WI38 (cell line): ENCODE measurements at regions not wholly inside any gene's neighbourhood (a gene's known extent, or its start where the extent isn't known, plus 50 kb on each side); places are given as distances from the start of the nearest gene placed in this dataset.

ENCODE experiments used
- H3K4me3 ChIP-seq: 2 replicates; pipeline ENCODE4 v1.5.1; 2011; ENCODE audit warnings: low read depth, mild to moderate bottlenecking, control low read depth, low read length
- CTCF ChIP-seq: IDR thresholded peaks from 2 replicates; pipeline ENCODE4 v1.5.1; 2012; ENCODE audit warnings: low read depth, mild to moderate bottlenecking, control low read depth, low read length

- TF ChIP-seq CTCF = no peak
- H3K4me3 ChIP-seq = no peak overlapping the region
Observed at GRCh38 chr2:120501591-120501990, 155.7 kb downstream of the INHBB start.

- no peak overlapping the region for H3K4me3 ChIP-seq
- TF ChIP-seq CTCF = no peak
Observed at GRCh38 chr2:120502357-120502756, 156.4 kb downstream of the INHBB start.

- no peak overlapping the region for H3K4me3 ChIP-seq
- no peak for TF ChIP-seq CTCF
Observed at GRCh38 chr2:120502761-120503160, 156.8 kb downstream of the INHBB start.

GRCh38 chr2:120503206-120503792 lies 157.4 kb downstream of the INHBB start:
- H3K4me3 ChIP-seq = no peak overlapping the region
- no peak for TF ChIP-seq CTCF

- no peak overlapping the region for H3K4me3 ChIP-seq
- TF ChIP-seq CTCF = no peak; the same call in 1 of the 2 replicates
Observed at GRCh38 chr2:120503793-120504571, 158.0 kb downstream of the INHBB start.

- TF ChIP-seq CTCF = no peak
- no peak overlapping the region for H3K4me3 ChIP-seq
Observed at GRCh38 chr2:120504936-120505705, 159.2 kb downstream of the INHBB start.

GRCh38 chr2:120508567-120509041 lies 162.7 kb downstream of the INHBB start:
- TF ChIP-seq CTCF = no peak
- H3K4me3 ChIP-seq = no peak overlapping the region
